Endothelial cell of hepatic sinusoid (primary cell): ENCODE measurements at regions not wholly inside any gene's neighbourhood (a gene's known extent, or its start where the extent isn't known, plus 50 kb on each side); places are given as distances from the start of the nearest gene placed in this dataset.
"Not testable (repeated sequence)": the region's sequence is repeated elsewhere in the genome, so short reads cannot be mapped to it uniquely, and the experiment has no call there.

Experiments
- in situ Hi-C: cut with HindIII; loops from 2 replicates; pipeline ENCODE4 v1.10.0; 2017; ENCODE audit warnings: low sequenced_read_pairs

- in situ Hi-C loops = no loop called here
Measured at GRCh38 chr11:97471480-97471879, 1081.7 kb downstream of the JRKL start.

- in situ Hi-C loops = no loop called here
Measured at GRCh38 chr11:97487387-97487786, 1097.6 kb downstream of the JRKL start.

- in situ Hi-C loops = no loop called here
Measured at GRCh38 chr11:97498891-97499290, 1109.1 kb downstream of the JRKL start.

- in situ Hi-C loops = no loop called here
Measured at GRCh38 chr11:97502201-97502600, 1112.4 kb downstream of the JRKL start.

GRCh38 chr11:97506076-97506759 lies 1116.4 kb downstream of the JRKL start:
- in situ Hi-C loops = no loop called here

GRCh38 chr11:97514446-97514845 lies 1124.6 kb downstream of the JRKL start:
- in situ Hi-C loops = no loop called here

GRCh38 chr11:97516688-97517087 lies 1126.9 kb downstream of the JRKL start:
- in situ Hi-C loops = no loop called here

- in situ Hi-C loops = no loop called here
Measured at GRCh38 chr11:97525273-97525672, 1135.5 kb downstream of the JRKL start.

GRCh38 chr11:97537407-97538150 lies 1147.8 kb downstream of the JRKL start:
- in situ Hi-C loops = no loop called here

- in situ Hi-C loops = no loop called here
Measured at GRCh38 chr11:97544431-97544830, 1154.6 kb downstream of the JRKL start.

GRCh38 chr11:97548280-97548679 lies 1158.5 kb downstream of the JRKL start:
- in situ Hi-C loops = no loop called here

GRCh38 chr11:97557399-97557798 lies 1167.6 kb downstream of the JRKL start:
- in situ Hi-C loops = no loop called here

GRCh38 chr11:97567801-97568200 lies 1178.0 kb downstream of the JRKL start:
- in situ Hi-C loops = no loop called here

- in situ Hi-C loops = no loop called here
Measured at GRCh38 chr11:97570636-97571035, 1180.8 kb downstream of the JRKL start.

- in situ Hi-C loops = not testable (repeated sequence)
Measured at GRCh38 chr11:97573771-97574170, 1184.0 kb downstream of the JRKL start.

- in situ Hi-C loops = no loop called here
Measured at GRCh38 chr11:97574976-97575665, 1185.3 kb downstream of the JRKL start.

GRCh38 chr11:97607291-97608000 lies 1217.6 kb downstream of the JRKL start:
- in situ Hi-C loops = no loop called here

- in situ Hi-C loops = no loop called here
Measured at GRCh38 chr11:97610000-97610399, 1220.2 kb downstream of the JRKL start.

GRCh38 chr11:97610854-97611253 lies 1221.0 kb downstream of the JRKL start:
- in situ Hi-C loops = no loop called here

- in situ Hi-C loops = no loop called here
Measured at GRCh38 chr11:97611345-97611744, 1221.5 kb downstream of the JRKL start.

GRCh38 chr11:97614606-97615005 lies 1224.8 kb downstream of the JRKL start:
- in situ Hi-C loops = no loop called here
